ENCODE measurements at regions not wholly inside any gene's neighbourhood (a gene's known extent, or its start where the extent isn't known, plus 50 kb on each side); places are given as distances from the start of the nearest gene placed in this dataset.
A peak's percentile ranks its signal among the peaks of the same experiment; 100 is the strongest.
"Not testable (repeated sequence)": the region's sequence is repeated elsewhere in the genome, so short reads cannot be mapped to it uniquely, and the experiment has no call there.

- DNase-seq (ENCODE audit: low read depth) = peak; percentile 97
Observed at GRCh38 chr3:125916376-125916978, 52.5 kb upstream of the ROPN1B start.

- peak; percentile 34 for DNase-seq (ENCODE audit: low read depth)
Observed at GRCh38 chr3:125917020-125917549, 51.9 kb upstream of the ROPN1B start.

GRCh38 chr3:125918024-125918423 is 51.0 kb upstream of the ROPN1B start:
- not testable (repeated sequence) for DNase-seq (ENCODE audit: low read depth)

- not testable (repeated sequence) for DNase-seq (ENCODE audit: low read depth)
Observed at GRCh38 chr3:125918451-125918850, 50.5 kb upstream of the ROPN1B start.

- DNase-seq (ENCODE audit: low read depth) = not testable (repeated sequence)
Observed at GRCh38 chr3:125918866-125919265, 50.1 kb upstream of the ROPN1B start.
